ENCODE measurements at regions not wholly inside any gene's neighbourhood (a gene's known extent, or its start where the extent isn't known, plus 50 kb on each side); places are given as distances from the start of the nearest gene placed in this dataset.

DNA sequence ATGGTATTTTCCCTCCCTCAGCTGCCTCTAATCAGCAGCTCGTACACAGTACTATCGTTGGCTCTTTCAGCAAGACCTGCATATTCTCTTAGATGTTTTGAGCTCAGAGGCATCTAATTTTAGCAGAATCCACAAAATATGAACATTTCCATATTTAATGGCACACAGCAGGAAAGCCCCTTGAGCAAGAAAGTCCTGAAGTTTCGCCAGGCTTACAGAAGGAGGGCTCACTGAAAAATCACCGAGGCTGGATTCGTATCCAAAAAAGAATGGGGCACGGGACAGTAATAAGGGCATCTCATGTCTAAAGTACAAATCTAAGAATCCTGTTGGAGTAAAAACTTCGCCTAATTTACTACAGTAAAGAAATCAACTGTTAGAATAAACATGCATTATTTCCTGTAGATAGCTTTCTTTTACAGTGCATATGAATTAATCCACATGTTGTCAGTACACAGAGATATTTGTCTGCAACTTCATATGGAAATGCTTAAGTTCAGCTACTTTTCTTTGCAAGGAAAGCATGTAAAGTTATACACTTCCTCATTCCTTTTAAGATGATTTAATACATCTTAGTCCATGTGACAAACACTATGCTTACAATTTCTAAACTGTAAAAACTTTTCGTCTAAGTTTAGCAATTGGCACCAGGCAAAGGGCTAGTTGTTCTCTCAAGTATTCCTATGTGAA, 1205.3 kb upstream of the ADGRL4 start:
- no peak overlapping the region for H3K4me3 Mint-ChIP-seq

DNA sequence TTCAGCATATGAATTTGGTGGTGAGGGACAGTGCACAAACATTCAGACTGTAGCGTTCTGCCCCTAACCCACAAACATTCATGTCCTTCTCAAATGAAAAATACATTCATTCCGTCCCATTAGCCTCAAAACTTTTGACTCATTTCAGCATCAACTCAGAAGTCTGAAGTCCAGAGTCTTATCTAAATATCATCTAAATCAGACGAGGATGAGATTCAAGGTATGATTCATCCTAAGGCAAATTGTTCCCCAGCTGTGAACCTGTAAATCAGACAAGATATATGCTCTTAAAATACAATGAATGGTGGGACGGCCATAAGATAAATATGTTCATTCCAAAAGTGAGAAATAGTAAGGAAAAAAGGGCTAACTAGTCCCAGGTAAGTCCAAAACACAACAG, 1195.6 kb upstream of the ADGRL4 start:
- Histone ChIP-seq H3K4me1 (ENCODE audit: insufficient read depth, low read length) (no peaks in the 10 kb centered on the region), H3K27me3 (ENCODE audit: insufficient read depth, low read length, poor library complexity, severe bottlenecking) (no peaks in the 10 kb centered on the region), H3K4me3 (ENCODE audit: low read length) (no peak overlapping the region), H3K27ac (ENCODE audit: low read depth, low read length) (no peak overlapping the region), H3K36me3 (ENCODE audit: insufficient read depth, low read length) (no peaks in the 10 kb centered on the region), H3K9me3 (ENCODE audit: low read length) (no peaks in the 10 kb centered on the region)
- Mint-ChIP-seq H3K27me3 (no peaks in the 10 kb centered on the region), H3K27ac (no peak overlapping the region), H3K4me1 (no peaks in the 10 kb centered on the region), H3K9me3 (peaks cover 6 to 23% (median 9%) of the 10 kb centered on the region in 5 donors), H3K36me3 (no peaks in the 10 kb centered on the region), H3K4me3 (no peak overlapping the region)
- ChIA-PET CTCF (no interaction called here), POLR2A (no interaction called here)
- no peak for DNase-seq

More for the DNA sequence above, 1205.3 kb upstream of the ADGRL4 start:
- H3K4me1 Mint-ChIP-seq, result no peaks in the 10 kb centered on the region
- H3K36me3 ChIP-seq (ENCODE audit: insufficient read depth, low read length), result no peaks in the 10 kb centered on the region
- no peaks in the 10 kb centered on the region for H3K9me3 ChIP-seq (ENCODE audit: low read length)
- H3K27me3 ChIP-seq (ENCODE audit: insufficient read depth, low read length, poor library complexity, severe bottlenecking), result no peaks in the 10 kb centered on the region
- no peaks in the 10 kb centered on the region for H3K4me1 ChIP-seq (ENCODE audit: insufficient read depth, low read length)
- H3K4me3 ChIP-seq (ENCODE audit: low read length), result no peak overlapping the region
- DNase-seq, result no peak
- H3K36me3 Mint-ChIP-seq, result no peaks in the 10 kb centered on the region
- CTCF ChIA-PET, result no interaction called here
- H3K9me3 Mint-ChIP-seq, result peaks cover 6 to 39% (median 16%) of the 10 kb centered on the region in 5 donors
- POLR2A ChIA-PET, result no interaction called here
- H3K27ac ChIP-seq (ENCODE audit: low read depth, low read length), result no peak overlapping the region
- H3K27ac Mint-ChIP-seq, result no peak overlapping the region
- no peaks in the 10 kb centered on the region for H3K27me3 Mint-ChIP-seq

DNA sequence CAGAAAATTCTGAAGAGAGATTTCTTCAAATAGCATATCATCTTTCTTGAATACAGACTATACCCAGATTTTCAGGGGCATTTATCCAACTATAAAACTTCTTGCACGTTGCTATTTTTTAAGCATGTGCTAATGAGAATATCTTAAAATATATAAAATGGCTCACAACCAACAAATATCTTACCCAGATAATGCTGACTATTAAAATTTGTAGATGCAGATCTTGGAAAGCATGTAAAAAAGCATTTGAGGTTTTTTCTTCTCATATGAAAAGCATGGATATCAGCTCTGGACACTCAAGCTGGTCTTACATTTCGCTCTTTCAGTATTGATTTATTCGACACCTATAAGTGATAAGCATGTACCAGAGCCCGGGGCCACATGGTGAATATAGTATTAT, 1187.7 kb upstream of the ADGRL4 start:
- Histone ChIP-seq H3K27ac (ENCODE audit: low read depth, low read length) (no peak overlapping the region), H3K9me3 (ENCODE audit: low read length) (no peaks in the 10 kb centered on the region), H3K27me3 (ENCODE audit: insufficient read depth, low read length, poor library complexity, severe bottlenecking) (no peaks in the 10 kb centered on the region), H3K4me3 (ENCODE audit: low read length) (no peak overlapping the region), H3K36me3 (ENCODE audit: insufficient read depth, low read length) (no peaks in the 10 kb centered on the region), H3K4me1 (ENCODE audit: insufficient read depth, low read length) (no peaks in the 10 kb centered on the region)
- Mint-ChIP-seq H3K4me3 (no peak overlapping the region), H3K36me3 (no peaks in the 10 kb centered on the region), H3K4me1 (no peaks in the 10 kb centered on the region), H3K27me3 (no peaks in the 10 kb centered on the region), H3K9me3 (peaks cover 2 to 22% (median 4%) of the 10 kb centered on the region in 5 donors), H3K27ac (no peak overlapping the region)
- ChIA-PET POLR2A (no interaction called here), CTCF (no interaction called here)
- no peak for DNase-seq

DNA sequence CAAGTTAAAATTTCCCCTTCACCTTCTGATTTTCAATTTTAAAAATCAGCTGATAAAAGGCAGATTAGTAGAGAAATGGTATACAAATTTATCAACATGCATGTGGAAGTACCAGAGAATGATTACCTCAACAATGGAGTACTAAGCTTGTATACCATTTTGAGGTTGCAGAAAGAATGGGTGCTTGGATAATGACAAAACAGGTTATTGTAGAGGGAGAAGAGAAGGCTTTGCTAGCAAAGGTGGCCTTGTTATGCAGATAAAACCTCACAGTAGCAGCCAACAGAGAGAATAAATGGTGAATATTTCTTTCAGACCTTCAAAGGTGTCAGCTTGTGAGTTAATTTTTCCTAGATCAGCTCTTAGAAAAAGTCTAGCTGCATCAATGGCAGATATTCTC, 1174.9 kb upstream of the ADGRL4 start:
- POLR2A ChIA-PET, result no interaction called here
- Mint-ChIP-seq H3K4me1 (no peaks in the 10 kb centered on the region), H3K4me3 (no peak overlapping the region)

DNA sequence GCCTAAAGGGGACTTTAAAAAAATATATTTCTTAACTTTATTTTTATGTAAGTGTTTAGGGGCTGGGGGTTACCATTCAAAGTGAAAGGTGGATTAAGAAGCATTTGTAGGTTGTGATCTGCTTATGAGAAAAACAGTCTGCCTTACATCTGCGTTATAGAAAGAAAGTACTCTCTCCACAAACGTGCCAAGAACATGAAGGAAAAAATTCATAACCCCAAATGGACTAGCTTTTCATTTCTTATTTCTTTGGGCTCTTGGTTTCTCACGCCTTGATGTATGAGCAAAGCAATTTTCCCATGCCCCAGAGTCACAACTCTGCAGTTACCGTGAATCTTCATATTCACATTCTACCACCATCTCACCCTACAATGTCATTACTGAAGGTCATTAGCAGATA, 1165.1 kb upstream of the ADGRL4 start:
- Histone ChIP-seq H3K4me1 (ENCODE audit: insufficient read depth, low read length) (no peaks in the 10 kb centered on the region), H3K36me3 (ENCODE audit: insufficient read depth, low read length) (no peaks in the 10 kb centered on the region), H3K27ac (ENCODE audit: low read depth, low read length) (no peak overlapping the region), H3K9me3 (ENCODE audit: low read length) (no peaks in the 10 kb centered on the region), H3K4me3 (ENCODE audit: low read length) (no peak overlapping the region), H3K27me3 (ENCODE audit: insufficient read depth, low read length, poor library complexity, severe bottlenecking) (no peaks in the 10 kb centered on the region)
- Mint-ChIP-seq H3K27me3 (no peaks in the 10 kb centered on the region), H3K36me3 (peaks cover 0 to 1% (median 0%) of the 10 kb centered on the region in 3 donors), H3K4me3 (no peak overlapping the region), H3K9me3 (peaks cover 8 to 18% (median 12%) of the 10 kb centered on the region in 5 donors), H3K4me1 (no peaks in the 10 kb centered on the region), H3K27ac (no peak overlapping the region)
- POLR2A ChIA-PET, result no interaction called here
- no peak for DNase-seq
- CTCF ChIA-PET, result no interaction called here

More for the DNA sequence above, 1174.9 kb upstream of the ADGRL4 start:
- no peak overlapping the region for H3K27ac ChIP-seq (ENCODE audit: low read depth, low read length)
- no peaks in the 10 kb centered on the region for H3K36me3 ChIP-seq (ENCODE audit: insufficient read depth, low read length)
- no peaks in the 10 kb centered on the region for H3K36me3 Mint-ChIP-seq
- no peaks in the 10 kb centered on the region for H3K27me3 ChIP-seq (ENCODE audit: insufficient read depth, low read length, poor library complexity, severe bottlenecking)
- CTCF ChIA-PET, result no interaction called here
- no peaks in the 10 kb centered on the region for H3K27me3 Mint-ChIP-seq
- H3K9me3 Mint-ChIP-seq, result peaks cover 5 to 23% (median 8%) of the 10 kb centered on the region in 5 donors
- no peaks in the 10 kb centered on the region for H3K9me3 ChIP-seq (ENCODE audit: low read length)
- H3K27ac Mint-ChIP-seq, result no peak overlapping the region
- no peak overlapping the region for H3K4me3 ChIP-seq (ENCODE audit: low read length)
- no peaks in the 10 kb centered on the region for H3K4me1 ChIP-seq (ENCODE audit: insufficient read depth, low read length)
- no peak for DNase-seq

DNA sequence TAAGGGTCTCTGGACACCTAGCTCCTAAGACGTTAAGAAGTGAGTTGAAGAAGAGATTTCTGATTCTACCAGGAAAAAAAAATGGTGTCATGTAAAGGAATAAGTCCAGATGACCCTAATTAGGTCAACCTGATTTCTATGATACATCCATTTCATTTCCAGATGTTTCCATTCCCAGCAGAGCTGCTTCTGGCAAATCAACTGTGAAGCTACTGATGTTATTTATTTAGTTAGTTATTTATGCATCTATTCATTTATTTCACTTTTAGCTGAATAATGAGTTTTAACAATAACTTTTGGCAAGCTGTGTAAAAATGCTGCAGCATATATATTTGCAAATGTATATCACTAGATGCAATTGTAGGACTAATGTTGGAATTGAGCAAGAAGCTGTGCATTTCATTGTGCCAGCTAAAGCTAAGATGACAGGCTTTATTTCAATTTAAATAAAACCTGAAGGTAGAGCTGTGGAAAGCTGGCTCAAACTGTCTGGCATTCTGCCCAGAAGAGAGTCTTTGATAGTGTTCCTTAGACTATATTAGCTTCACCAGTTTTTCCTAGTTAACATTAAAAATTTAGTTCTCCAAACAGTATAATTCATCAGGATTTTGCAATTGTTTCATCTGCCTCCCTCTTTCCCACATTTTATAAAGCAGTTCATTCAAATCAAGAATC, 1164.4 kb upstream of the ADGRL4 start:
- no peak for DNase-seq
- H3K9me3 ChIP-seq (ENCODE audit: low read length), result no peaks in the 10 kb centered on the region
- H3K27ac ChIP-seq (ENCODE audit: low read depth, low read length), result no peak overlapping the region
- H3K4me1 Mint-ChIP-seq, result no peaks in the 10 kb centered on the region
- no peak overlapping the region for H3K4me3 Mint-ChIP-seq
- POLR2A ChIA-PET, result no interaction called here
- H3K27me3 Mint-ChIP-seq, result no peaks in the 10 kb centered on the region
- peaks cover 6 to 16% (median 8%) of the 10 kb centered on the region in 5 donors for H3K9me3 Mint-ChIP-seq
- H3K36me3 ChIP-seq (ENCODE audit: insufficient read depth, low read length), result no peaks in the 10 kb centered on the region
- H3K36me3 Mint-ChIP-seq, result peaks cover 0 to 1% (median 0%) of the 10 kb centered on the region in 3 donors
- H3K27ac Mint-ChIP-seq, result no peak overlapping the region
- CTCF ChIA-PET, result no interaction called here
- H3K4me1 ChIP-seq (ENCODE audit: insufficient read depth, low read length), result no peaks in the 10 kb centered on the region
- no peaks in the 10 kb centered on the region for H3K27me3 ChIP-seq (ENCODE audit: insufficient read depth, low read length, poor library complexity, severe bottlenecking)
- no peak overlapping the region for H3K4me3 ChIP-seq (ENCODE audit: low read length)

DNA sequence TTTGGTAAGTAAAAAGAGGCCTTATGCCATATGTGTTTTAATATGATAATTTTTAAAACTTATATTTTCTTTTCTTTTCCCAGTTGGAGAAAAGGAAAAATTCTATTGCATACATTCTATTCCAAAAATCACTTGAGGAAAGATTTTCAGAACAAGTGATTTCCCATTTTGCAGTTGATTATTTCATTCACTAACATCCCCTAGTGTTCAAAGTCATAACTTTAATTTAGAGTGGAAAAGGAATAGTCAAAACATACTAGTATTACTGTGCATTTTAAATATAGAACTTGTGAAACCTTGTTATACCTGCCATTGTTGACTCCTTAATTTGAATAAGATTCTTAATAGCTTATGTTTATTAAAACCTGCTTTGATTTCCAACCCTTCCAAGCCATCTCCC, 1157.6 kb upstream of the ADGRL4 start:
- Mint-ChIP-seq H3K27ac (no peak overlapping the region), H3K27me3 (no peaks in the 10 kb centered on the region), H3K4me1 (no peaks in the 10 kb centered on the region), H3K4me3 (no peak overlapping the region), H3K9me3 (peaks cover 0 to 19% (median 10%) of the 10 kb centered on the region in 5 donors), H3K36me3 (no peaks in the 10 kb centered on the region)
- H3K4me1 ChIP-seq (ENCODE audit: insufficient read depth, low read length), result no peaks in the 10 kb centered on the region
- ChIA-PET POLR2A (no interaction called here), CTCF (no interaction called here)
- H3K27me3 ChIP-seq (ENCODE audit: insufficient read depth, low read length, poor library complexity, severe bottlenecking), result no peaks in the 10 kb centered on the region
- H3K9me3 ChIP-seq (ENCODE audit: low read length), result no peaks in the 10 kb centered on the region
- no peak overlapping the region for H3K4me3 ChIP-seq (ENCODE audit: low read length)
- no peak overlapping the region for H3K27ac ChIP-seq (ENCODE audit: low read depth, low read length)
- no peaks in the 10 kb centered on the region for H3K36me3 ChIP-seq (ENCODE audit: insufficient read depth, low read length)
- DNase-seq, result no peak

DNA sequence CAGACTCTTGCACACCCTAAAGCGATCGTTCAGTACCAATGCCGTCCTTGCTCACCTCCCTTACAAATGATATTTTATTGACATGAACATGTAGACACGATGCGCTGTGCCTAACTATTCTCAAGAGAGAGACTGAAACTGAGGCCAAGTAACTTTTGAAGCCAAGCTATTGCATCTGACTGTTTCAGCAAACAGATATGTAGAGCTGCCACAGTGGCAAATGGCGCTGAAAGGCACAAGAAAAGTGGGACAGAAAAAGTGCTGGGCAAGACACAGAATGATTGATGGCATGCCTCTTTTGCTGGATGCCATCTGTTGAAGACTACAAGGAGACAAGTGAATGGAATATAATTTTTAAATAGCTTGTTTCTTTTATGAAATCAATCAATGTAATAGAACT, 1157.2 kb upstream of the ADGRL4 start:
- Mint-ChIP-seq H3K36me3 (no peaks in the 10 kb centered on the region), H3K27me3 (no peaks in the 10 kb centered on the region), H3K4me1 (no peaks in the 10 kb centered on the region), H3K27ac (no peak overlapping the region), H3K4me3 (no peak overlapping the region), H3K9me3 (peaks cover 0 to 17% (median 9%) of the 10 kb centered on the region in 5 donors)
- no peak overlapping the region for H3K27ac ChIP-seq (ENCODE audit: low read depth, low read length)
- no peak overlapping the region for H3K4me3 ChIP-seq (ENCODE audit: low read length)
- no peaks in the 10 kb centered on the region for H3K36me3 ChIP-seq (ENCODE audit: insufficient read depth, low read length)
- DNase-seq, result no peak
- ChIA-PET POLR2A (no interaction called here), CTCF (no interaction called here)
- no peaks in the 10 kb centered on the region for H3K4me1 ChIP-seq (ENCODE audit: insufficient read depth, low read length)
- no peaks in the 10 kb centered on the region for H3K9me3 ChIP-seq (ENCODE audit: low read length)
- H3K27me3 ChIP-seq (ENCODE audit: insufficient read depth, low read length, poor library complexity, severe bottlenecking), result no peaks in the 10 kb centered on the region
